CD4-positive, CD25-positive, alpha-beta regulatory T cell (primary cell): ENCODE measurements at regions not wholly inside any gene's neighbourhood (a gene's known extent, or its start where the extent isn't known, plus 50 kb on each side); places are given as distances from the start of the nearest gene placed in this dataset.

Experiments
- ATAC-seq, 2 donors: fragments of 150-1000 bp; cut with Tn5 transposase; one replicate each; pipeline ENCODE4 v1.10.0; 2021; ENCODE audit warnings: low read depth in 2 of 2, moderate number of reproducible peaks in 2 of 2, moderate library complexity in 1 of 2
- DNase-seq, 3 donors: peaks; one replicate each; pipeline versions ENCODE4 v3.0.0 to v3.0.0-alpha.2; 2012 to 2022; ENCODE audit warnings: mixed read lengths in 1 of 3
- H3K27ac ChIP-seq: one replicate; pipeline ENCODE4 v1.7.0; 2013; ENCODE audit warnings: mild to moderate bottlenecking, low read length; ENCODE audit not compliant: insufficient read depth, poor library complexity, severe bottlenecking
- H3K27me3 ChIP-seq: one replicate; pipeline ENCODE4 v1.7.0; 2013; ENCODE audit warnings: low read length; ENCODE audit not compliant: control insufficient read depth, insufficient read depth
- H3K36me3 ChIP-seq: one replicate; pipeline ENCODE4 v1.7.0; 2013; ENCODE audit warnings: mild to moderate bottlenecking, low read length, moderate library complexity; ENCODE audit not compliant: control insufficient read depth, insufficient read depth
- H3K4me1 ChIP-seq: 2 replicates; pipeline ENCODE4 v1.7.0; 2013; ENCODE audit warnings: mild to moderate bottlenecking, low read length; ENCODE audit not compliant: insufficient read depth, control insufficient read depth, poor library complexity, severe bottlenecking
- H3K4me3 ChIP-seq: one replicate; pipeline ENCODE4 v1.7.0; 2013; ENCODE audit warnings: low read depth, mild to moderate bottlenecking, low read length, moderate library complexity
- H3K9me3 ChIP-seq, 2 experiments: 1 replicate in 1 of 2; 2 replicates in 1 of 2; pipeline ENCODE4 v1.7.0; 2013; ENCODE audit warnings: low read length in 2 of 2, mild to moderate bottlenecking in 1 of 2, moderate library complexity in 1 of 2; ENCODE audit not compliant: control insufficient read depth in 2 of 2
- H3K27ac Mint-ChIP-seq, 3 donors: one replicate each; pipeline ENCODE4 v1.8.0; 2020 to 2022; ENCODE audit warnings: mild to moderate bottlenecking in 3 of 3, mixed read lengths in 3 of 3, moderate library complexity in 2 of 3
- H3K27me3 Mint-ChIP-seq: one replicate; pipeline ENCODE4 v1.8.0; 2022; ENCODE audit warnings: mild to moderate bottlenecking, mixed read lengths
- H3K36me3 Mint-ChIP-seq: one replicate; pipeline ENCODE4 v1.8.0; 2020; ENCODE audit warnings: mixed read lengths
- H3K4me1 Mint-ChIP-seq, 4 donors: one replicate each; pipeline ENCODE4 v1.8.0; 2020 to 2022; ENCODE audit warnings: mixed read lengths in 4 of 4, mild to moderate bottlenecking in 1 of 4
- H3K4me3 Mint-ChIP-seq, 4 donors: one replicate each; pipeline ENCODE4 v1.8.0; 2020 to 2022; ENCODE audit warnings: mild to moderate bottlenecking in 4 of 4, mixed read lengths in 4 of 4, moderate library complexity in 3 of 4
- H3K9me3 Mint-ChIP-seq, 7 donors: one replicate each; pipeline ENCODE4 v1.8.0; 2020 to 2022; ENCODE audit warnings: mixed read lengths in 7 of 7, mild to moderate bottlenecking in 3 of 7, moderate library complexity in 2 of 7

GRCh38 chr16:87076950-87077749 is 240.0 kb downstream of the C16orf95 start:
- Histone ChIP-seq H3K4me1 (no peaks in the 10 kb centered on the region), H3K27ac (no peak overlapping the region), H3K9me3 (peaks cover 9 to 11% of the 10 kb centered on the region in 2 experiments), H3K36me3 (no peaks in the 10 kb centered on the region), H3K4me3 (no peak overlapping the region), H3K27me3 (no peaks in the 10 kb centered on the region)
- H3K27me3 Mint-ChIP-seq, result no peaks in the 10 kb centered on the region
- peaks cover 0 to 27% (median 11%) of the 10 kb centered on the region in 7 donors for H3K9me3 Mint-ChIP-seq
- ATAC-seq, result no peak
- no peaks in the 10 kb centered on the region for H3K4me1 Mint-ChIP-seq
- H3K27ac Mint-ChIP-seq, result no peak overlapping the region
- peak in 1 of 3 donors; percentile 47 for DNase-seq
- no peaks in the 10 kb centered on the region for H3K36me3 Mint-ChIP-seq
- H3K4me3 Mint-ChIP-seq, result no peak overlapping the region

- Mint-ChIP-seq H3K27me3 (no peaks in the 10 kb centered on the region), H3K9me3 (peaks cover 0 to 29% (median 11%) of the 10 kb centered on the region in 7 donors), H3K27ac (no peak overlapping the region), H3K36me3 (peaks cover 2% of the 10 kb centered on the region), H3K4me1 (no peaks in the 10 kb centered on the region), H3K4me3 (no peak overlapping the region)
- no peak overlapping the region for H3K27ac ChIP-seq
- no peak for ATAC-seq
- H3K4me3 ChIP-seq, result no peak overlapping the region
- DNase-seq, result no peak
- peaks cover 9 to 11% of the 10 kb centered on the region in 2 experiments for H3K9me3 ChIP-seq
- no peaks in the 10 kb centered on the region for H3K27me3 ChIP-seq
- no peaks in the 10 kb centered on the region for H3K36me3 ChIP-seq
- no peaks in the 10 kb centered on the region for H3K4me1 ChIP-seq
Observed at GRCh38 chr16:87077750-87078127, 239.5 kb downstream of the C16orf95 start.

GRCh38 chr16:87080571-87081167 is 236.5 kb downstream of the C16orf95 start:
- Histone ChIP-seq H3K4me3 (no peak overlapping the region), H3K36me3 (no peaks in the 10 kb centered on the region), H3K27ac (no peak overlapping the region), H3K9me3 (peaks cover 9 to 11% of the 10 kb centered on the region in 2 experiments), H3K27me3 (no peaks in the 10 kb centered on the region), H3K4me1 (no peaks in the 10 kb centered on the region)
- no peak overlapping the region for H3K4me3 Mint-ChIP-seq
- peaks cover 7% of the 10 kb centered on the region for H3K36me3 Mint-ChIP-seq
- no peaks in the 10 kb centered on the region for H3K27me3 Mint-ChIP-seq
- H3K27ac Mint-ChIP-seq, result no peak overlapping the region
- DNase-seq (no peak), ATAC-seq (no peak)
- H3K4me1 Mint-ChIP-seq, result no peaks in the 10 kb centered on the region
- H3K9me3 Mint-ChIP-seq, result peaks cover 0 to 32% (median 12%) of the 10 kb centered on the region in 7 donors

GRCh38 chr16:87085441-87085840 is 231.8 kb downstream of the C16orf95 start:
- no peaks in the 10 kb centered on the region for H3K27me3 Mint-ChIP-seq
- ATAC-seq (no peak), DNase-seq (no peak)
- no peak overlapping the region for H3K27ac Mint-ChIP-seq
- H3K4me1 ChIP-seq, result no peaks in the 10 kb centered on the region
- H3K9me3 Mint-ChIP-seq, result peaks cover 0 to 22% (median 9%) of the 10 kb centered on the region in 7 donors
- peaks cover 9 to 11% of the 10 kb centered on the region in 2 experiments for H3K9me3 ChIP-seq
- H3K36me3 Mint-ChIP-seq, result peaks cover 7% of the 10 kb centered on the region
- no peaks in the 10 kb centered on the region for H3K36me3 ChIP-seq
- no peak overlapping the region for H3K27ac ChIP-seq
- H3K4me3 ChIP-seq, result no peak overlapping the region
- no peaks in the 10 kb centered on the region for H3K27me3 ChIP-seq
- no peaks in the 10 kb centered on the region for H3K4me1 Mint-ChIP-seq
- H3K4me3 Mint-ChIP-seq, result no peak overlapping the region

GRCh38 chr16:87086156-87086555 is 231.0 kb downstream of the C16orf95 start:
- Mint-ChIP-seq H3K27me3 (no peaks in the 10 kb centered on the region), H3K4me3 (no peak overlapping the region), H3K36me3 (peaks cover 7% of the 10 kb centered on the region), H3K27ac (no peak overlapping the region), H3K4me1 (no peaks in the 10 kb centered on the region), H3K9me3 (peaks cover 0 to 14% (median 5%) of the 10 kb centered on the region in 7 donors)
- H3K4me3 ChIP-seq, result no peak overlapping the region
- H3K9me3 ChIP-seq, result peaks cover 4 to 7% of the 10 kb centered on the region in 2 experiments
- no peaks in the 10 kb centered on the region for H3K27me3 ChIP-seq
- H3K27ac ChIP-seq, result no peak overlapping the region
- no peaks in the 10 kb centered on the region for H3K4me1 ChIP-seq
- ATAC-seq (no peak), DNase-seq (no peak)
- H3K36me3 ChIP-seq, result no peaks in the 10 kb centered on the region

- Mint-ChIP-seq H3K4me3 (no peak overlapping the region), H3K4me1 (no peaks in the 10 kb centered on the region), H3K9me3 (peaks cover 0 to 10% (median 3%) of the 10 kb centered on the region in 7 donors)
Observed at GRCh38 chr16:87086575-87086974, 230.6 kb downstream of the C16orf95 start.

GRCh38 chr16:87092958-87093357 is 224.2 kb downstream of the C16orf95 start:
- no peaks in the 10 kb centered on the region for H3K4me1 ChIP-seq
- H3K36me3 Mint-ChIP-seq, result no peaks in the 10 kb centered on the region
- no peak overlapping the region for H3K4me3 ChIP-seq
- no peaks in the 10 kb centered on the region for H3K9me3 ChIP-seq
- H3K4me1 Mint-ChIP-seq, result no peaks in the 10 kb centered on the region
- no peaks in the 10 kb centered on the region for H3K27me3 Mint-ChIP-seq
- no peak overlapping the region for H3K4me3 Mint-ChIP-seq
- H3K27ac Mint-ChIP-seq, result peak overlapping the region in 1 of 3 donors; percentile 38
- DNase-seq (no peak), ATAC-seq (no peak)
- no peak overlapping the region for H3K27ac ChIP-seq
- H3K27me3 ChIP-seq, result no peaks in the 10 kb centered on the region
- H3K36me3 ChIP-seq, result no peaks in the 10 kb centered on the region
- no peaks in the 10 kb centered on the region for H3K9me3 Mint-ChIP-seq

More at GRCh38 chr16:87086575-87086974, 230.6 kb downstream of the C16orf95 start:
- no peaks in the 10 kb centered on the region for H3K27me3 Mint-ChIP-seq
- Histone ChIP-seq H3K9me3 (peaks cover 1 to 2% of the 10 kb centered on the region in 2 experiments), H3K4me3 (no peak overlapping the region), H3K27ac (no peak overlapping the region), H3K27me3 (no peaks in the 10 kb centered on the region), H3K4me1 (no peaks in the 10 kb centered on the region), H3K36me3 (no peaks in the 10 kb centered on the region)
- ATAC-seq (no peak), DNase-seq (no peak)
- peaks cover 7% of the 10 kb centered on the region for H3K36me3 Mint-ChIP-seq
- H3K27ac Mint-ChIP-seq, result no peak overlapping the region
